HAP-1 (cell line): ENCODE measurements at regions not wholly inside any gene's neighbourhood (a gene's known extent, or its start where the extent isn't known, plus 50 kb on each side); places are given as distances from the start of the nearest gene placed in this dataset.

ENCODE experiments used
- DNase-seq, 2 experiments: peaks; one replicate each; pipeline ENCODE4 v3.0.0-alpha.2; 2016 to 2020; ENCODE audit warnings: low spot score in 2 of 2
- H3K27me3 ChIP-seq: fragments of 250-450 bp; sonication (Bioruptor Pico); 2 replicates; pipeline ENCODE4 v1.5.1; 2020; ENCODE audit warnings: low read depth, mild to moderate bottlenecking, moderate library complexity
- H3K36me3 ChIP-seq: fragments of 250-450 bp; sonication (Bioruptor Pico); replicated peaks from 2 replicates; pipeline ENCODE4 v1.5.1; 2020; ENCODE audit warnings: mild to moderate bottlenecking
- H3K4me1 ChIP-seq: fragments of 250-450 bp; sonication (Bioruptor Pico); 2 replicates; pipeline ENCODE4 v1.5.1; 2020; ENCODE audit warnings: mild to moderate bottlenecking
- H3K4me3 ChIP-seq: fragments of 250-450 bp; sonication (Bioruptor Pico); 2 replicates; pipeline ENCODE4 v1.5.1; 2020; ENCODE audit warnings: mild to moderate bottlenecking, moderate library complexity
- H3K9me3 ChIP-seq: fragments of 250-450 bp; sonication (Bioruptor Pico); 2 replicates; pipeline ENCODE4 v1.5.1; 2020; ENCODE audit warnings: mild to moderate bottlenecking, moderate library complexity
- in situ Hi-C: fragments of 300-500 bp; cut with MboI; formaldehyde crosslinking; loops from 3 replicates; pipeline ENCODE4 v1.14.3; 2020; ENCODE audit warnings: low sequenced_read_pairs, inconsistent platforms, mixed read lengths

DNA sequence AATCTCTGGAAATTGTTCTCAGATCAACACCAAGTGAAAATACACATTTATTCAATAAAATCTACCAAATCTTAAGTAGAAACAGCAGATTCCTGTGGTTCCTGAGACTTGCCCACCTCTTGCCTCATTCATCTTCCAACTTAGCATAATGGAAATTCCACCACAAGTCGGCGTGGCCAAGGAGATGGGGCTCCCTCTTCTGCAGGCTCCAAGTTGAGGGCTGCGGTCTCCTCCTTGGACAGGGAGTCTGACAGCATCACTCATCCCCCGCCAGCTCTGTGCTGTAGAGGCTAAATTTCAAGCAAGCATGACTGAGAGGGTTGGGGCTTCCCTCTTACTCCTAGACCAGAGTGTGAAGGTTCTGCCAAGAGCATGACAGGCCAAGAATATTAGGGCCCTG lies 273.7 kb downstream of the DIRAS2 start:
- H3K9me3 ChIP-seq = no peaks in the 10 kb centered on the region
- no peak overlapping the region for H3K4me3 ChIP-seq
- no peaks in the 10 kb centered on the region for H3K4me1 ChIP-seq
- in situ Hi-C loops = no loop called here
- no peaks in the 10 kb centered on the region for H3K27me3 ChIP-seq
- no peaks in the 10 kb centered on the region for H3K36me3 ChIP-seq
- DNase-seq = no peak

DNA sequence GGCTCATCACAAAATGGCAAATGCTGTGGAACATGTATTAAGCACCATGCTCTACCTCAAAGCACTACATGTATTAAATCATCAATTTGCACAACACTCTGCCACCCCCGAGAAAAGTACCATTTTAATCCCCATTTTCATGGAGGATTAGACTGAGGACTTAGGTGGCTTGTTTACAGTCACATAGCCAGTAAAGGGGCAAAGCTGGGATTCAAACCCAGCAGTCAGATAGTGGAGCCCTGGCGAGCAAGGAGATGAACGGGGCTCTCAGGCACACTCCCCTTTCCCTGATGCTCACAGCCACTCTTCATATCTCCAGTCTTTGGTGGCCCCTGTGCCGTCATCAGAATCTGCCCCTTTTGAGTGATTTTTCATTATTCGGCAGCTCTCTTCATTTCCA lies 262.9 kb downstream of the DIRAS2 start:
- DNase-seq = no peak
- no peaks in the 10 kb centered on the region for H3K4me1 ChIP-seq
- no peaks in the 10 kb centered on the region for H3K27me3 ChIP-seq
- H3K9me3 ChIP-seq = no peaks in the 10 kb centered on the region
- no peak overlapping the region for H3K4me3 ChIP-seq
- H3K36me3 ChIP-seq = no peaks in the 10 kb centered on the region
- in situ Hi-C loops = no loop called here

DNA sequence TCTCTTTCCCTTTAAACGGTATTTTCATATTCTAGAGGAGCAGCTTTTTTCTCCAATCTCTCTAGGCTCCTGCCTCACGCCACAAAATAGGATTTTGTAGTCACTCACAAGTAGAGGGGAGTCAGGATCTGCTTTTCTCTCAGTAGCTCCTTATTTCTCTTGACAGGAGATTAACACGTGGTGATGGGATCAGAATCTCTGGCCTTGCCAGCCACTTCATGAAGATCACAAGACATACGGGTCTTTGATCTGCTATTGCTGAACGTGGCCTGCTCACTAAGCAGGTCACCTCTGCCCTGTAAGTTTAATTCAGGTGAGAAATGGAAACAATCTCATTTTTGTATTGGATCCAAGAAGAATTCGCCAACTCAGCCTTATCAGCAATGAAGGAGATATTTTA lies 257.5 kb downstream of the DIRAS2 start:
- H3K27me3 ChIP-seq = no peaks in the 10 kb centered on the region
- H3K4me3 ChIP-seq = no peak overlapping the region
- in situ Hi-C loops = no loop called here
- no peak for DNase-seq
- H3K9me3 ChIP-seq = no peaks in the 10 kb centered on the region
- H3K4me1 ChIP-seq = no peaks in the 10 kb centered on the region
- no peaks in the 10 kb centered on the region for H3K36me3 ChIP-seq

DNA sequence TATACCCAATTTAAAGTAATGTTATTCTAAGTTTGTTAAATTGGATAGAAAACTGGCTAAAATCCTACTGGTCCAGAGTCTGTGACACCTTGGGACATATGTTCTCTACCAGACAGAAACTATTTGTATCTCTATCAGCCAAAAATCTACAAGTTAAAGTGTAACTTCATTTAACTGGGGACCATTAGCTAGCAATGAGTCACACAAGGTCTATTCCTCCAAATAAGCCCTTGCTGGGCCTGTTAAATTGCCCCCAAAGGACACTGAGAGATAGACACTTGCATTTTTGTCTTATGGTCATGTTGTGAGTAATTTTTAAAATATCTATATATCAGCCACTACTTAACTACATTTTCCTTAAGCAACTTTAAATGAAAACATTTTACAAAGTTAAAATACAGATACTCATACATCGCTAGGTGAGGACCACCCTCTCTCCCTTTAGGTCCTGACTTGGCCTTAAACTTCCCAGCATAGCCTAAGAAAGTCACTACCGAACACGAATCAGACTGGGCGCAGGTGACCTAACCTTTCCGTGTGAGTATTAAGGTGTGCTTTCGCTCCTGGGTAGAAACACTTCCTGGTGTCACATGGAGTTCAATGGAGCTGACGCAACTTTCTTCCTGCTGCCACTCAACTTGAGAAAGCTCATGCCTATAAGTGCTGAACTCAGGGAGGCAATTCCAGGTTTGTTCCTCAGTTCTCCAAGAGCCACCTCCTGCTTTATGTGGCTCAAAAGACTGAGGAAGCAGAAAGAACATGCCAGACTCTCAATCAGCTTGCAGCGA lies 249.1 kb downstream of the DIRAS2 start:
- in situ Hi-C loops = no loop called here
- H3K9me3 ChIP-seq = no peaks in the 10 kb centered on the region
- no peaks in the 10 kb centered on the region for H3K4me1 ChIP-seq
- no peaks in the 10 kb centered on the region for H3K36me3 ChIP-seq
- H3K27me3 ChIP-seq = no peaks in the 10 kb centered on the region
- no peak overlapping the region for H3K4me3 ChIP-seq
- DNase-seq = no peak

DNA sequence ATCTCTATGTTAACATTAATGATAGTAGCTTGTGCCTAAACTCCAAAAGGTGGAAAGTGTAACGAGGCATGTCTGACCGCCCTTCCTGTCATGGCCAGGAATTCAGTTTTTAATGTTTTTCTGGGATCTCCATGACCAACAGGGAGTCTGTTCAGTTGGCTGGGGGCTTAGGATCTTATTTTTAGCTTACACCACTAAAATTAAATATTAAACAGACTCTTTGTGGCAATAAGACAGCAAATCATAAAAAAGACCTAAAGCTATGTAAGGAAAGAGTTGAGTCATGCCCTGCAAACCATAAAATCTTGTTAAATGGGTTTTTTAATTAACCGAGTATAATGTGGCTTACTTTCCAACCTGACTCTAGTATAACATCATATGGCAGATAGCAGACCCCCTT lies 247.8 kb downstream of the DIRAS2 start:
- no peaks in the 10 kb centered on the region for H3K36me3 ChIP-seq
- no peaks in the 10 kb centered on the region for H3K27me3 ChIP-seq
- in situ Hi-C loops = no loop called here
- no peaks in the 10 kb centered on the region for H3K9me3 ChIP-seq
- DNase-seq = no peak
- H3K4me1 ChIP-seq = no peaks in the 10 kb centered on the region
- no peak overlapping the region for H3K4me3 ChIP-seq

DNA sequence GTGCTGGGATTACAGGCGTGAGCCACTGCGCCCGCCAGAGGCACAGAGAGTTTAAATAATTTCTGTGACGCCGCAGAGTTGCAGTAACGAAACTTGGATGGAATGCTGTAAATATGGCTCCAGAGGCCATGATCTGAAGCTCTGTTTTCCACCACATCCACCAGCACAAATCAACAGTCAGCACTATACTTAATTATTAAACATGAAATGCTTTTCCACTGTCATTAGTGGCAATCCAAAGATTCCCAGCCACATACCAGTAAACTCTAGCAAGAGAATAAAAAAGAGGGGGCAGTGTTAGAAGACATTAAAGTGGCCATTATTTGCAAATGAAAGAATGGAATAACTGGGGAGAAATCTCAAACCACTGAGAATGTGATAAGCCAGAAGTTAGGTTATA lies 242.5 kb downstream of the DIRAS2 start:
- Histone ChIP-seq H3K4me1 (no peaks in the 10 kb centered on the region), H3K36me3 (no peaks in the 10 kb centered on the region), H3K4me3 (no peak overlapping the region), H3K27me3 (no peaks in the 10 kb centered on the region), H3K9me3 (no peaks in the 10 kb centered on the region)
- DNase-seq = no peak
- in situ Hi-C loops = no loop called here

DNA sequence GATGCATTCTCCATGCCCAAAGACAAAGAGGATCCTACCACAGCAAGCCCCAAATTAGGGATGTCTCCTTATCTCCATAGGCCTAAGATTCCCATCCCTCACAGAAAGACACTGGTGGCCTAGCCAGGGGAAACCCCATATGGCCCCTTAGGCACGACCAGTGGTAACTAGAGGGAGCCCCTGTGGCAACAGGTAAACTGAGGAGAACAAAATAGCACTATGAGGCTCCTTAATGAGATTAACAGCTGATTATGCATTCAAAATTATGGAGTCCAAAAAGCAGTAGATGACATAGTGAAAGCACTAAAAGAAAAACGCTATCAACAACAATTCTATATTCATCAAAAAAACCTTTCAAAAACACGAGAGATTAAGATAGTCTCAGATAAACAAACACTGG lies 234.0 kb downstream of the DIRAS2 start:
- Histone ChIP-seq H3K4me1 (no peaks in the 10 kb centered on the region), H3K4me3 (no peak overlapping the region), H3K9me3 (no peaks in the 10 kb centered on the region), H3K27me3 (no peaks in the 10 kb centered on the region), H3K36me3 (no peaks in the 10 kb centered on the region)
- in situ Hi-C loops = no loop called here
- DNase-seq = no peak

DNA sequence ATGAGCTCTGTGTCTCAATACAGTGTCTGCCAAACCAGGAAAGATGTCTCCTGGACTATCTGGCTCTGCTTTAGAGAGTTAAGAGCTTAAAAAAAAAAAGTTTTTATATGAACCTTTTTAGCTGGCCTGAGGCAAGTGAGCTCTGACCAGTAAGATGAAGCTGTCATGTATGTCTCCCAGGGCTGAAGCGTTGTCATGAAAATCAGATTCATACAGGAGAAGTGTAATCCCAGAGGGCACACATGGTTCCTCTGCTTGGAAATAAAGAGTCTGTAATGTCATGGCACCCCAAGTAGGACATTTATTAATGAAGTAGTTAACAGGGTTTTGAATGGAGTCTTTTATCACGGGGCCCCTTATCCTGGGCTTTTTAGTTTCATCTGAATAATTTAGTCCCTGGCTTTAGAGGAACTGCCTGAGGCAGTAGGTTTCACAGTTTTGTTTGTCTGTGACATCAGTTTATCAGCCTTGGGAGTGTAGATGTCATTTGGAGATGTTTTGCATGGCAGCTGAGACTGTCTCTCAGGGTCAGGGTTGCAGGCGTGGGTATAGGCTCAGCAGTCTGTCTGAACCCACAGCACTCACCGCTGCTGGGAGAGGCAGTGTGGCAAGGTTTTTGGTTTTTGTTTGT lies 223.3 kb downstream of the DIRAS2 start:
- Histone ChIP-seq H3K27me3 (no peaks in the 10 kb centered on the region), H3K9me3 (no peaks in the 10 kb centered on the region), H3K36me3 (no peaks in the 10 kb centered on the region), H3K4me1 (no peaks in the 10 kb centered on the region), H3K4me3 (no peak overlapping the region)
- no peak for DNase-seq
- in situ Hi-C loops = no loop called here

DNA sequence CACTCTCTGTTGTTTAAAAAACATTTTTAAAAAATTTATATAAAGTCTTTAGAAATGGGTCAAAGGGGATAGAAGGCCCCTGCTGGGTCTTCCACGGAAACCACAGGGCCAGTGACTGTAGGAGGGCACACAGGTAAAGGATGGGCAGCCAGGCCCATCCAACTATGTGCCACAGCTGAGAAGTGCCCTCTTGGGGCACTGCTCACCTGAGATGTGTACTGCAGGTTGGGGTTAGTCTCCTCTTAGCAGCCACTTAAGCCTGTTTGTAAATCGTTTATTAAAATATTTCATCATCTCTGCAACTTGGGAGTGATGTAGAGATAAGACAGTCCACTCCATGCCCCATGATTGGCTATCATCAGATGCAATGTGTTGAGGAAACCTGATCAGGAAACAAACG lies 222.4 kb downstream of the DIRAS2 start:
- in situ Hi-C loops = no loop called here
- H3K4me1 ChIP-seq = no peaks in the 10 kb centered on the region
- H3K9me3 ChIP-seq = no peaks in the 10 kb centered on the region
- no peak overlapping the region for H3K4me3 ChIP-seq
- DNase-seq = no peak
- H3K27me3 ChIP-seq = no peaks in the 10 kb centered on the region
- H3K36me3 ChIP-seq = no peaks in the 10 kb centered on the region

DNA sequence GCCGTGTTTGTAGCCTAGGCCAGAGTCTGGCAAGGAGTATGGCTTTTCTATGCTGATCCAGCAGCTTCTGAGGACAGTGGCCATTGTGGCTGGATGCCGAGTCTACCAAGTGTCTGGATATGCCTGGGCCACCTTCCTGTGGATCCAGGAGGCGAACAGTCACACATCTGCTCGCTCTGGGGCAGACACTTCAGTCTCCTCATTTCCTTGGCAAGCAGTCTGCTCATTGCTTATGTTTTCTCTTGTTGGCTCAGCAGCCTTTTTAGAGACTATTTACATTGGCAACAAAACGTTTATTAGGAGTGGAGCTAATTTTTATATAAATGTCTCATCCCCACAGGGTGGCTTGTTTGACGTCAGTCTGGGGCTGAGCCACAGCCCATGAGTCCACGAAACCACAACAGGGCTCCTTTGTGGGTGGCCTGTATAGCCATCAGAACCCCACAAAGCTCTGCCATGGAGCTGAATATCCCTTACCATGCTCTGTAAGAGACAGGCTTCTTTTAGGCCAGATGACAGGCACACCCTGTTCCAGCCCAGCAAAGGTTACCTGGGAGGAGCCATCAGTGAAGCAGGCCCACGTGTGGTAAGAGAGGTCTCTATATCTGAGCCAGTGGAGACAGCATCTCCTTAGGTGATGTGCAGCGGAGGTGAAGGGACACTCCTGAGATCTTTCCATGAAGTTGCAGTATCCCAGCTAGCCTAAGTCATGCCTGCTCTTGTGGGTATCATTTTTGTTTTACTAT lies 221.7 kb downstream of the DIRAS2 start:
- Histone ChIP-seq H3K36me3 (no peaks in the 10 kb centered on the region), H3K4me1 (no peaks in the 10 kb centered on the region), H3K27me3 (no peaks in the 10 kb centered on the region), H3K9me3 (no peaks in the 10 kb centered on the region), H3K4me3 (no peak overlapping the region)
- no peak for DNase-seq
- in situ Hi-C loops = no loop called here

DNA sequence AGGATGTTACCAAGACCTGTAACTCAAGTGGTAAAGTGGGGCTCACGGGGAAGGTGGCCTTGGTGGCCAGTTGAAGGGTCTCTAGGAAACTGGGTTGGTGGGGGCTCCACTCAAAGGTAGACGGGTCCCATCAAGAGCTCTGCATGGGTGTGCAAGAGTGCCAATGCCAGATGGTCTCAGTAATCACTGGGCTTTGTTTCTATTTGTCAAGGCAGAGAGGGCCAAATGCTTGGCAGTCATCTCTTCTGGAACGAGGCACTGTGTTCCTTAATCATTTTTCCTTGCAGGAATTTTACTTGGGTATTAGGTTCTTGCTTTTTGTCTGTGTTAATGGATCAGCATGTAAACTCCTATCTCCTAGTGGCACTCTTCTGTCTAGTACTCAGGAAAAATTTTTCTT lies 220.8 kb downstream of the DIRAS2 start:
- no peaks in the 10 kb centered on the region for H3K36me3 ChIP-seq
- no peak overlapping the region for H3K4me3 ChIP-seq
- DNase-seq = no peak
- no peaks in the 10 kb centered on the region for H3K27me3 ChIP-seq
- no peaks in the 10 kb centered on the region for H3K4me1 ChIP-seq
- no peaks in the 10 kb centered on the region for H3K9me3 ChIP-seq
- in situ Hi-C loops = no loop called here

DNA sequence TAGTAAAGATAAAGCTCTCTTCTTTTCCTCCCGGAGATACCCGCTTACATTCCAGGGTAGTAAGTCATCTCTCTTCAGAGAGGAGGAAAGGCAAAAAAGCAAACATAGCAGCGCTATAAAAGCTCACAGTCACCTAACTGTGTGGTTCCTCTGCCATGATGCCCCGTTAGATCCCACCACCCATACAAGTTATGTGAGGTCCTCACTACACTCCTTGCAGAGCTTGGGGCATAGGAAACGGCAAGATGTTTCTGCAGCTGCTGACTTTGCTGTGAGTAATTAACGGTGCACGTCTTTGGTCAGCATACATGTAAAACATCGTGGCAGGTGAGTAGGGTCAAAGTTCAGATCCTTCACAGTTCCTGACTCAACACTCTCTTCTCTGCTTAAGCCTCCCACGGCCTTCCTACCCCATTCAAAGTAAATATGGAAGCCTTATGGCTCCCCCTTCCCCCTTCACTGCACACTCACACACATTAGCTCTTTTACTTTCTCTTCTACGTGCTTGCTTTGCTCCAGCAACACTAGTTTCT lies 218.9 kb downstream of the DIRAS2 start:
- Histone ChIP-seq H3K36me3 (no peaks in the 10 kb centered on the region), H3K27me3 (no peaks in the 10 kb centered on the region), H3K4me3 (no peak overlapping the region), H3K9me3 (no peaks in the 10 kb centered on the region), H3K4me1 (no peaks in the 10 kb centered on the region)
- DNase-seq = no peak
- in situ Hi-C loops = no loop called here

DNA sequence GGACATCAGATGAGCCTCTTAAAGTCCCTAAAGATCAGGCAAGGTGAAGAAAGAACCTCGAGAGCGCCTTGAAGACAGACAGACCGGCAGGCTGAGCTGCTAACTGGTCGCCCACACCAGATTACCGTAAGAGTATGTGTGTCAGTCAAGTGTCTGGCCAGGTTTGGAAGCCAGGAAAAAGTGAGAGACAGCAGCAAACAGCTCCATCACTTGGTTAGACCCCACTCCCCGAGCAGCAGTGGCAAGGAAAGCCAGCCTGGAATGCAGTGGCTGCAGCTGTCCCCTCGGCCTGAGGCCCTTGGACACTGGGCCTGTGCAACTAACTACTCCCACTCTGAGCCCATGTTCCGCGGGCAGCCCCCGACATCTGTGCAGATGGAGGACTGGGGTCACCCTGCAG lies 214.1 kb downstream of the DIRAS2 start:
- no peaks in the 10 kb centered on the region for H3K9me3 ChIP-seq
- H3K4me3 ChIP-seq = no peak overlapping the region
- DNase-seq = no peak
- no peaks in the 10 kb centered on the region for H3K27me3 ChIP-seq
- no peaks in the 10 kb centered on the region for H3K36me3 ChIP-seq
- no peaks in the 10 kb centered on the region for H3K4me1 ChIP-seq
- in situ Hi-C loops = no loop called here

DNA sequence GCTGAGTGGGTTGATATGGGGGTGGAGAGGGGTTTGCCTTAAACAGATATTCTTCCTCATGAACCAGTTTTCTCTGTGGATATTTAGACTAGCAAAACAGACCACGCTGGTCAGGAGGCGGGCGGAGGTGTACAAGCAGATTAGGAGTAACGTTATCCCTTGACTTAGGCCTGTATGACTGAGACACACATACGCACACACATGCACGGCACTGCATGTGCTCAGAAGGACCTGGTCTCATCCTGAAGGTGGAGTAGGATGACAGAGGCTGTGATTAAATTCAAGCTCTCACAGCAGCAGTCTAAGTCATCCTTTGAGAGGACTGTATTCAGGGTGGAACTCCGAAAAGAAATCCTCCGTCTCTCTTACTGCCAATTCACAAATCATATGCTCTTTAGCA lies 209.7 kb downstream of the DIRAS2 start:
- in situ Hi-C loops = no loop called here
- Histone ChIP-seq H3K9me3 (no peaks in the 10 kb centered on the region), H3K36me3 (no peaks in the 10 kb centered on the region), H3K27me3 (no peaks in the 10 kb centered on the region), H3K4me1 (no peaks in the 10 kb centered on the region), H3K4me3 (no peak overlapping the region)
- no peak for DNase-seq
